ENCODE measurements at regions not wholly inside any gene's neighbourhood (a gene's known extent, or its start where the extent isn't known, plus 50 kb on each side); places are given as distances from the start of the nearest gene placed in this dataset.

GRCh38 chr3:87855616-87856015, 203.2 kb downstream of the CGGBP1 start:
- Mint-ChIP-seq H3K27ac (ENCODE audit: unreplicated experiment) (no peak overlapping the region), H3K9me3 (ENCODE audit: low read depth, unreplicated experiment) (no peaks in the 10 kb centered on the region), H3K4me3 (ENCODE audit: low read depth, unreplicated experiment) (no peak overlapping the region), H3K27me3 (ENCODE audit: unreplicated experiment) (no peaks in the 10 kb centered on the region), H3K36me3 (ENCODE audit: insufficient read depth, unreplicated experiment) (no peaks in the 10 kb centered on the region), H3K4me1 (ENCODE audit: low read depth, unreplicated experiment) (no peaks in the 10 kb centered on the region)
- DNase-seq: no peak
- intact Hi-C loops (cut with micrococcal nuclease; ENCODE audit: unreplicated experiment): loop anchor here (10.0 kb wide), 1 partner anchor 99 kb away; no protein-coding TSS in a partner anchor
- CTCF ChIA-PET: no interaction called here
- TF ChIP-seq, protein P1, sequence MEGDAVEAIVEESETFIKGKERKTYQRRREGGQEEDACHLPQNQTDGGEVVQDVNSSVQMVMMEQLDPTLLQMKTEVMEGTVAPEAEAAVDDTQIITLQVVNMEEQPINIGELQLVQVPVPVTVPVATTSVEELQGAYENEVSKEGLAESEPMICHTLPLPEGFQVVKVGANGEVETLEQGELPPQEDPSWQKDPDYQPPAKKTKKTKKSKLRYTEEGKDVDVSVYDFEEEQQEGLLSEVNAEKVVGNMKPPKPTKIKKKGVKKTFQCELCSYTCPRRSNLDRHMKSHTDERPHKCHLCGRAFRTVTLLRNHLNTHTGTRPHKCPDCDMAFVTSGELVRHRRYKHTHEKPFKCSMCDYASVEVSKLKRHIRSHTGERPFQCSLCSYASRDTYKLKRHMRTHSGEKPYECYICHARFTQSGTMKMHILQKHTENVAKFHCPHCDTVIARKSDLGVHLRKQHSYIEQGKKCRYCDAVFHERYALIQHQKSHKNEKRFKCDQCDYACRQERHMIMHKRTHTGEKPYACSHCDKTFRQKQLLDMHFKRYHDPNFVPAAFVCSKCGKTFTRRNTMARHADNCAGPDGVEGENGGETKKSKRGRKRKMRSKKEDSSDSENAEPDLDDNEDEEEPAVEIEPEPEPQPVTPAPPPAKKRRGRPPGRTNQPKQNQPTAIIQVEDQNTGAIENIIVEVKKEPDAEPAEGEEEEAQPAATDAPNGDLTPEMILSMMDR (IDR thresholded peaks at IDR 0.05; ENCODE audit: unreplicated experiment): no peak
- BruUV-seq (replicated peaks): no TSS peak

DNA sequence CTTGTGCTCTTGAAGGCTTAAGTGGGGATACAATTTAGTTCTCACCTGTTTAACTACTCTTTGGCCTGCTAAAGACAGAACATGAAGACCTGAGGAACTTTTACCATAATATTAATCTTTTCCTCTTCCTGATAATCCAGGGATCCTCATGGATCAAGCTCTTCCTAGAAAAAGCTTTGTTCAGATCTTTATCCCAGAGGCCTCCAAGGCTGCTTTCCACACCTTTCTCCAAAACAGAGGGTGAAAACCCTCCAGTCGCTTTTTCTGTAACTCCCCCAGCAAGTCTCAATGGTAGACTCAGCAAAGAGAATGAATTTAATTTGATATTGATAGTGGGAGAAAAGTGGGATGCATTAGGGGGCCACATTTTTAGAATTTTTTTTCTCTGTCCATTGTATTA, 203.6 kb downstream of the CGGBP1 start:
- BruUV-seq (replicated peaks): no TSS peak
- H3K27ac Mint-ChIP-seq (ENCODE audit: unreplicated experiment): no peak overlapping the region
- no peaks in the 10 kb centered on the region for H3K36me3 Mint-ChIP-seq (ENCODE audit: insufficient read depth, unreplicated experiment)
- H3K9me3 Mint-ChIP-seq (ENCODE audit: low read depth, unreplicated experiment): no peaks in the 10 kb centered on the region
- no peak for DNase-seq
- H3K27me3 Mint-ChIP-seq (ENCODE audit: unreplicated experiment): no peaks in the 10 kb centered on the region
- TF ChIP-seq, protein P1 (IDR thresholded peaks at IDR 0.05; ENCODE audit: unreplicated experiment): no peak
- no peak overlapping the region for H3K4me3 Mint-ChIP-seq (ENCODE audit: low read depth, unreplicated experiment)
- no peaks in the 10 kb centered on the region for H3K4me1 Mint-ChIP-seq (ENCODE audit: low read depth, unreplicated experiment)
- intact Hi-C loops (cut with micrococcal nuclease; ENCODE audit: unreplicated experiment): loop anchor here (10.0 kb wide), 1 partner anchor 100 kb away; no protein-coding TSS in a partner anchor
- CTCF ChIA-PET: interaction anchor here (0.5 kb wide), 1 partner anchor 57 kb away, joined by 4 read pairs; no protein-coding TSS in a partner anchor

DNA sequence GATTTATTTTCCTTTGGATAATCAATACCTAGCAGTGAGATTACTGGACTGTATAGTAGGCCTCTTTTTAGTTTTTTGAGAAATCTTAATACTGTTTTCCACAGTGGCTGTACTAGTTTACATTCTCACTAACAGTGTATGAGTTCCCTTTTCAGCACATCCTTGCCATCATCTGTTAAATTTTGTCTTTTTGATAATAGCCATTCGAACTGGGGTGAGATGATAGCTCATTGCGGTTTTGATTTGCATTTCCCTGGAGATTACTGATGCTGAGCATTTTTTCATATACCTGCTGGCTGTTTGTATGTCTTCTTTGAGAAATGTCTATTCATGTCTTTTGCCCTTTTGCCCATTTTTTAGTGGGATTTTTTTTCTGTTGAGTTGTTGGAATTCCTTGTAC, 210.8 kb downstream of the CGGBP1 start:
- CTCF ChIA-PET: no interaction called here
- H3K4me3 Mint-ChIP-seq (ENCODE audit: low read depth, unreplicated experiment): no peak overlapping the region
- BruUV-seq (replicated peaks): no TSS peak
- no peak overlapping the region for H3K27ac Mint-ChIP-seq (ENCODE audit: unreplicated experiment)
- no peaks in the 10 kb centered on the region for H3K36me3 Mint-ChIP-seq (ENCODE audit: insufficient read depth, unreplicated experiment)
- no peak for DNase-seq
- H3K27me3 Mint-ChIP-seq (ENCODE audit: unreplicated experiment): no peaks in the 10 kb centered on the region
- TF ChIP-seq, protein P1 (IDR thresholded peaks at IDR 0.05; ENCODE audit: unreplicated experiment): no peak
- no peaks in the 10 kb centered on the region for H3K4me1 Mint-ChIP-seq (ENCODE audit: low read depth, unreplicated experiment)
- H3K9me3 Mint-ChIP-seq (ENCODE audit: low read depth, unreplicated experiment): no peaks in the 10 kb centered on the region
- intact Hi-C loops (cut with micrococcal nuclease; ENCODE audit: unreplicated experiment): no loop called here

DNA sequence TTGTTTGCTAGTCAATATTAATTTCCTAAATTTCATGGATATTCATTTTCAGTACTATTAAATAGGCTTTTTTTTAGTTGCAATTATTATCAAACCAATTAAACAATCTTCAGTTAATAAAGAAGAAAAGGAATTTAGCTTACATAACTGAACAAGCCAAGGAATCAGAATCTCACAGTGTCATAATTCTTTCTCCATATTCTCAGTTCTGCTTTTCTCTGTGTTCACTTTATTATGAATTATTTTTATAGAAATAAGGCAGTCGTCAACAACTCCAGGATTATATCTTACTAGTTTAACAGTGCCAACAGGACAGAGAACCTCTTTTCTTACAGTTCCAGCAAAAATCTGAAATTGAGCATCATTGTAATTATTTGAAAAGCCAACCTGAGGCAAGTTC, 221.7 kb downstream of the CGGBP1 start:
- Mint-ChIP-seq H3K9me3 (ENCODE audit: low read depth, unreplicated experiment) (peaks cover 2% of the 10 kb centered on the region), H3K27ac (ENCODE audit: unreplicated experiment) (no peak overlapping the region), H3K27me3 (ENCODE audit: unreplicated experiment) (no peaks in the 10 kb centered on the region), H3K4me1 (ENCODE audit: low read depth, unreplicated experiment) (peaks cover 8% of the 10 kb centered on the region), H3K4me3 (ENCODE audit: low read depth, unreplicated experiment) (no peak overlapping the region), H3K36me3 (ENCODE audit: insufficient read depth, unreplicated experiment) (no peaks in the 10 kb centered on the region)
- BruUV-seq (replicated peaks): no TSS peak
- intact Hi-C loops (cut with micrococcal nuclease; ENCODE audit: unreplicated experiment): no loop called here
- DNase-seq: no peak
- TF ChIP-seq, protein P1 (IDR thresholded peaks at IDR 0.05; ENCODE audit: unreplicated experiment): no peak
- CTCF ChIA-PET: no interaction called here

Data from Calu3 (cell line).